ENCODE measurements at regions not wholly inside any gene's neighbourhood (a gene's known extent, or its start where the extent isn't known, plus 50 kb on each side); places are given as distances from the start of the nearest gene placed in this dataset.

DNA sequence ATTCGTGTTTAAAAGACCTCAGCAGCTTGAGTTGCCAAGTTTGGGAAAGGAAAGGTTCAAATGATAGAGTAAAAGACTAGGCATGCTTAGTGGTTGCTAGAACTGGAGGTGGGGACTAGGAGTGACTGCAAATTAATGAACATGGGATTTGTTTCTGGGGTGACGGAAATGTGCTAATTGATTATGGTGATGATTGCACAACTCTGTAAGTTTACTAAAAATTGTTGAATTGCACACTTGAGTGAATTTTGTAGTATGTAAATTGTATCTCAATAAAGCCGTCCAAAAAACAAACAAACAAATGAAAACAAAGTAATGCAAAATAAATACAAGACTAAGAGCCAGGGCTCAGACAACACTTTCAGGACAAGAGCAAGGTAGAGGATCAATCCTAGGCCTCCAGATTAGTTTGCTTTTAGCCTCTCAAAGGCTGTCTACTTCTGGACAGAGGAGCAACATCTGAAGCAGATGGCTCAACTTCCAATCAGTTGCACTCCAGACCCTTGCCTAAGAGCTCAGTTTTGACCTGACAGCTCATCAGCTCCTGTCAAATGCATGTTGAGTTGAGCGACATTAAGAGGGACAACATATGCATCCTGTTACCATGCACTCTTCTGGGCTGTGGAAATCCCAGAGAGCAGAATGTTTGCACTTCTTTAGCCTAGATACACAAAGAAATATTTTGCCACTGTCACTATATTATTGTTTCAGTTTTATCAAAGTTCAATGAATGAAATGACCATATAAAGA is 111.2 kb upstream of the ASIC2 start:
- DNase-seq = no peak

DNA sequence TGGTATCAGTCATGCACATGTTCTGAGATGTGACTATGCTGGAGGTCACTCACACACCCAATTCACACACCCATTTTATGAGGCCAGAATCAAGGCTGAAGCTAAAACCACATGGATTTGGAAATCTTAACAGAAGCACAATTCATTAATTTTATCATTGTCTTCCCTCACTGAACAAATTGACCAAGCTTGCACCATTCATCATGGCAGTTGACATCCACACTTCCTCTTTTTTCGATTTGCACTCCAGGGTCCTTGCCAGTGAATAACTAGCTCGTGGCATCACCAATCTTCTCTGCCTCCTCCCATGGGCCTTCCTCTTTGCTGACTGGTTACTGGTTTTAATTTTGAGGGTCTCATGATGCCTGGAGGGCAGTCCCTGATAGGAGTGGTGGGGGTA is 123.0 kb upstream of the ASIC2 start:
- DNase-seq = no peak

DNA sequence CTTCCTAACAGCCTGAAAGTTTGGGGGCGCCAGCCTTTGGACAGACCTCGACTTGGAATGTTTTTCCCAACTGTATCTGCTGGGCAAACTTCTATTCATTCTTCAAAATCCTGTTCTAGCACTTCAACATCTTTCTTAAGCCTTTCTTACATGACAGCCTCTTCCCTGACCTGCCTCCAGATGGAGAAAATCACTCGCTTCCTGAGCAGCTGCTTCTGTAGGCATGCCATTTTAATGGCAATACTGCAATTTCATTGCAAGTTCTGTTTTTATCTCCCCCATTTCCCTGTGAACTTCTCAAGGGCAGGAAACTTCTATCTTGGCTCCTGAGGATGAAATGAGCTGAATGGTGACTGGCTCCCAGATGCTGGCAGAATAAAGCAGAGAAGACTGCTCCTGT is 128.8 kb upstream of the ASIC2 start:
- DNase-seq = no peak

DNA sequence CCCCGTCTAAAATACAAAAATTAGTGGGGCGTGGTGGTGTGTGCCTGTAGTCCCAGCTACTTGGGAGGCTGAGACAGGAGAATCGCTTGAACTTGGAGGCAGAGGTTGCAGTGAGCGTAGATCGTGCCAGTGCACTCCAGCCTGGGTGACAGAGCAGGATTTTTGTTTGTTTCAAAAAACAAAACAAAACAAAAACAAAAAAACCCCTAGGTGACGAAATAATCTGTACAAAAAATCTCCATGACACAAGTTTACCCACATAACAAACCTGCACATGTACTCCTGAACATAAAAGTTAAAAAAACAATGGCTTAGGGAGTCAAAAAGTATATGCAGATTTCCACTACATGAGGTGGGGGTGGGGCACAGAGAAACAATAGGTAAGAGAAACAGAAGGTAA is 140.5 kb upstream of the ASIC2 start:
- DNase-seq = no peak

GRCh38 chr17:33434841-33435240 is 141.7 kb upstream of the ASIC2 start:
- no peak for DNase-seq

GRCh38 chr17:33435721-33436301 is 142.7 kb upstream of the ASIC2 start:
- peak; percentile 28 for DNase-seq

DNA sequence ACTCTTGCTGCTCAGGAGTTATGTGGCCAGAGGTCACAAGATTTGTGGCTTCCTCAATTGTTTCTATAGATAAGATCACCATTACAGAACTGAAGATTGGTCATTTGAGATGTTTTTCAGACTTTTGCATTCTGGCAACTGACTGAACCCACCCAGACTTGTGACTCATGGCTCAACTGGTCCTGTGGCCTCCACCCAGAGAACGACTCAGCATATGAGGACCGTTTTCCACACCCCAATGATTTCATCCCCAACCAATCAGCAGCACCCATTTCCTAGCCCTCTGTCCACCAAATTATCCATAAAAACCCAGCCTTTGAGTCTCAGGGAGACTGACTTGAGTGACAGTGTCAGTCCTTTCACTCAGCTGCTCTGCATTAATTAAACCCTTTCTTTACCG is 143.2 kb upstream of the ASIC2 start:
- peak; percentile 49 for DNase-seq

GRCh38 chr17:33438139-33438538 is 145.0 kb upstream of the ASIC2 start:
- no peak for DNase-seq

DNA sequence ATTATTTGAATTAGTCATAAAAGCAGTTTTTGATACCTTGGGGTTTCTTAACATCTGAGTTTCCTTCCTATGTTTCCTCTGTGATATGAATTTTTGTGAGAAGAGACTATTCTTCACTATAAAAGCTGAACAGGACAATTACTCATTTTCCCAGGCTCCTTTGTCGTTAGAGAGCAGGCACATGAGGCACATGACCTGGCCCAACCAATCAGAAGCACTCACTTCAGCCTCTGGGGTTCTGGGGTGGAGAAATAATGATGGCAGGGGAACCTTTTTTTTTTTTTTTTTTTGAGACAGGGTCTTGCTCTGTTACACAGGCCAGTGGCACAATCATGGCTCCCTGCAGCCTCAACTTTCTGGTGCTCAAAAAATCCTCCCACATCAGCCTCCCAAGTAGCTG is 145.5 kb upstream of the ASIC2 start:
- no peak for DNase-seq

- no peak for DNase-seq
Observed at GRCh38 chr17:33442320-33442719, 149.2 kb upstream of the ASIC2 start.

DNA sequence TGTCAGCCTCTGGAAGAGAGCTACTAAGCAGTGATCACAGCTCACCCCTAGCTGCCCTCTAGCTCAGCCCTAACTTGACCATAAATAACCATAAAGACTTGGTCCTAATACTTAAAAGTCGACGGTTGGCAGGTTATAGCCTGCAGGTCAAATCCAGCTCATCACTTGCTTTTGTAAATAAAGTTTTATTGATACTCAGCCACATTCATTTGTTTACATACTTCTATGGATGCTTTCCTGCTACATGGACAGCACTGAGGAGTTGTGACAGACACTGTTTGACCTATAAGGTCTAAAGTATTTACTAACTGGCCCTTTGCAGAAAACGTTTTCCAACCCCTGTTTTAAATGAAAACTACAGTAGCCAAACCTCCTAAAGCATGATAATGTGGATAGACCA is 151.6 kb upstream of the ASIC2 start:
- DNase-seq = no peak

GRCh38 chr17:33447090-33447489 is 154.0 kb upstream of the ASIC2 start:
- DNase-seq = no peak

GRCh38 chr17:33451221-33451620 is 158.1 kb upstream of the ASIC2 start:
- DNase-seq = no peak

- DNase-seq = no peak
Observed at GRCh38 chr17:33457477-33457876, 164.4 kb upstream of the ASIC2 start.

DNA sequence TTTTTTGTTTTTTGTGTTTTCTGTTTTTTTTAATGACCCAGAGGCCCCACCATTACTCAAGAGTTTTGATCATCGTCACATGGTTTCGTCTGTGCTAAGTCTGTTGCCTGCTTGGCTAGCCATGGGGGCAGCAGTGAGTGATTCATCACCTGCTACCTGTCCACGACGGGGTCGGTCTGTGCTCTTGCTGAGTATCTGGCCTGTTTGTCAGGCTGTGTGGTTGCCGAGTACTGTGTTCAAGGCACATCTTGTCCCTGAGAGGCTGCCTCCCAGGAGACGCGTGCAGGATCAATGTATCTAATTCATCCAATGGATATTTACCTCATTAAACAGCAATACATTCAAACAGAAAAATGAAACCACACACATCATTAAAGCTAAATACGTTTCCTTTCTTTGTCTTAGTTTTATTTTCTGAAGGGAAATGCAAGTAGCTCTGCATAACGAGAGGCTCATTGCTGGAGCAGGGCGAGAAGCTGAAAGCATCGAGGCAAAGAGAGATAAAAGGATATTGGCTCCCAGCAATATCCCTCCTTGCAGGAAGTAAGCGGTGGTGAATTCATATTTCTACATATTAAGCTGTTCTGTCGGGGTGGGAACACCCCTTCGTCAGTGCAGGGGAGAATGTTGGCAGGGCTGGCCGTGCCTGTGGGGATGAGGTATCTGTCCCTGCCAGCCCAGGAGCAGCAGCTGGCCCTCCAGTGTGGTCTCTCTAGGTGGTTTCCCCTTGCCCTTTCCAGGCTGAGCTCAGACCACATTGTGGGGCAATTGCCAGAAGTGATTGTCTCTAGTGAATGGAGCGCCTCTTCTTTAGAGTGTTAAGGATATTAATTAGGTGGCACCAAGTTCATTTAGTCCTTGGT is 166.2 kb upstream of the ASIC2 start:
- no peak for DNase-seq

GRCh38 chr17:33460781-33461450 is 167.8 kb upstream of the ASIC2 start:
- DNase-seq = no peak

DNA sequence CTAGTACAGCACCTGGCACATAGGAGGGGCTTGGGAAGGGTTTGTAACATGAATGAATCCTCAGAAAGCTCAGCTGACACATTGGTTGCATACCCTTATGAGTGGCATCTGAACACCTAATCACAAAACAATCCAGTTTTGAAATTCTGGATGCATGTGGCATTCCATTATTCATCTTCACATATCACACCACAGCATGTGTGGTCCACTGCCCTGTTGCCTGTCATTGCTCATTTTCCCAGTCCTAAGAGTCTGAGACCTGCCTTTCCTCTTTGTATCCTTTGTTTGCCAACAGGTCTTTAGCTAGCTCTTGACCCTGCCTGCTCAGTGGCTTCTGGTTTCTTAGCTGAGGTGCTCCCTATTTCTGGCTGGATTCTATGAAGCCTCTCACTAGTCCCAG is 170.8 kb upstream of the ASIC2 start:
- no peak for DNase-seq

- no peak for DNase-seq
Observed at GRCh38 chr17:33464669-33465280, 171.7 kb upstream of the ASIC2 start.

GRCh38 chr17:33469421-33469820 is 176.3 kb upstream of the ASIC2 start:
- DNase-seq = no peak

DNA sequence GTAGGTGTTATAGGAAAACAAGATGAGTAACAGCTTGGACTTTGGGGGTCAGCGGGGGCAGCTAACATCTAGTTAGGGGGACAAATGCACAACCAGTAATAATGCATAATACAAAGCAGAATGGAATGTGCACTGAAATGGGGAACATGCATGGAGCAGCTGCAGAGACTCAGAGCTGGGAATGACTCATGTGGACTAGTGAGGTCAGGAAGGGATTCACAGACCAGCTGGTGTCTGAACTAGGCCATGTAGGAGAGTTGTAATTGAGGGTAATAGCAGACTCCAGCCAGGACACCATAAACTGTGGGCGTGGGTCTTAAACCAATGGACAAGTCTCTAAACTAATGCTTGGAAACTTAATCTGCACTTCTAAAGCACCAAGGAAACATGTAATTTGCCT is 176.8 kb upstream of the ASIC2 start:
- peak; percentile 77 for DNase-seq

DNA sequence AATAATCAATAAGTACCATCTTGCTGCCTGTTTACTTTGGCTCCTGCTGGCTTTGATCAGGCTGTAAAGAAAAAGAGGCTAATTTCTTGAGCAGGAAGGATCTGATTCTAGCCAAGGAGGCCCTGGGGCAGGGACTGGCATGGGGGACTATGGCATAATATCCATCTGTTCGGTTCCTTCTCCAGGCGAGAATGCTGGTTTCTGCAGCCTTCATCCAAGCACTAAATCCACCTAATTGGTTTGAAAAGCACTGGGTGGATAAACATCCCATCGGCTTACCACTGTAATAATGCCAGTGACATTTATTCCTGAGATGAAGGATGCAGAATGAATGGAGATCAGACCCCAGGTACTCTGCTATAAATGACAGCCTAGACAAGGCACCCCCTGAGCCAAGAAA is 180.0 kb upstream of the ASIC2 start:
- DNase-seq = no peak

GRCh38 chr17:33474789-33475188 is 181.7 kb upstream of the ASIC2 start:
- DNase-seq = no peak

DNA sequence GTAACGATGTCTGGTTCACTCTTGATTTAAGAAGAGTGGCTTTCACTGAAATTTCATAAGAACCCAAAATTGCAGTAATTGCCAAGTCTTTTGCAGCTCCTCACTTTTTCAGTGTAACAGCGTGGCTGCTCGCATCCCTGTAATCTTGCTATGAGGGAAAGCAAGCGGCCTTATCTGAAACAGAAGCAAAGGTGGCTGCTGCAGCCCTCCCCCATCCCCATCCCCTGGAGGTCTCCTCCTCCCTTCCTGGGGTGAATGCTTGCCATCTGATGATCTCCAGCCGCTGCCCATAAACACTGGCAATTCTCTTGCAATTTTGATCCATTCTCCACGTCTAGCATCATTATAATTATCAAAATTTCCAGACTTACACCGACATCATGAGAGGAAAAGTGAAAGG is 182.5 kb upstream of the ASIC2 start:
- DNase-seq = no peak
